Mesenchymal stem cell (in vitro differentiated cells and primary cell): ENCODE measurements at regions not wholly inside any gene's neighbourhood (a gene's known extent, or its start where the extent isn't known, plus 50 kb on each side); places are given as distances from the start of the nearest gene placed in this dataset.

Experiments
- DNase-seq: peaks from one replicate; pipeline ENCODE4 v3.0.0-alpha.2; 2013
- H2AFZ ChIP-seq: one replicate; pipeline ENCODE4 v1.6.1; 2013; ENCODE audit warnings: low read depth, mild to moderate bottlenecking, control low read depth, inconsistent platforms, low read length, moderate library complexity
- H2AK5ac ChIP-seq: 2 replicates; pipeline ENCODE4 v1.6.1; 2013; ENCODE audit warnings: low read length, moderate library complexity, mild to moderate bottlenecking, inconsistent platforms; ENCODE audit not compliant: severe bottlenecking
- H2BK120ac ChIP-seq: one replicate; pipeline ENCODE4 v1.6.1; 2013; ENCODE audit warnings: low read depth, mild to moderate bottlenecking, inconsistent platforms, low read length, moderate library complexity
- H2BK12ac ChIP-seq, 2 experiments: one replicate each; pipeline ENCODE4 v1.6.1; 2013; ENCODE audit warnings: inconsistent platforms in 2 of 2, low read length in 2 of 2, mild to moderate bottlenecking in 2 of 2, moderate library complexity in 2 of 2, control low read depth in 1 of 2
- H2BK15ac ChIP-seq: one replicate; pipeline ENCODE4 v1.6.1; 2013; ENCODE audit warnings: mild to moderate bottlenecking, low read depth, inconsistent platforms; ENCODE audit not compliant: poor library complexity, severe bottlenecking
- H2BK5ac ChIP-seq: 2 replicates; pipeline ENCODE4 v1.6.1; 2013; ENCODE audit warnings: low read depth, mild to moderate bottlenecking, low read length, control low read depth, inconsistent platforms; ENCODE audit not compliant: poor library complexity, severe bottlenecking
- H3K14ac ChIP-seq, 2 experiments: one replicate each; pipeline ENCODE4 v1.6.1; 2013; ENCODE audit warnings: inconsistent platforms in 2 of 2, low read length in 2 of 2, control low read depth in 1 of 2, mild to moderate bottlenecking in 1 of 2, moderate library complexity in 1 of 2
- H3K18ac ChIP-seq, 2 experiments: one replicate each; pipeline ENCODE4 v1.6.1; 2013; ENCODE audit warnings: inconsistent platforms in 2 of 2, low read length in 2 of 2, control low read depth in 1 of 2, low read depth in 1 of 2, mild to moderate bottlenecking in 1 of 2
- H3K23ac ChIP-seq, 2 experiments: one replicate each; pipeline ENCODE4 v1.6.1; 2013; ENCODE audit warnings: inconsistent platforms in 2 of 2, low read length in 2 of 2, mild to moderate bottlenecking in 2 of 2, moderate library complexity in 2 of 2, control low read depth in 1 of 2
- H3K27ac ChIP-seq: 2 replicates; pipeline ENCODE4 v1.5.1; 2013; ENCODE audit warnings: mild to moderate bottlenecking, moderate library complexity, low read length, control low read depth, inconsistent platforms; ENCODE audit not compliant: poor library complexity, severe bottlenecking
- H3K27me3 ChIP-seq, 2 experiments: 2 replicates each; pipeline versions ENCODE4 v1.6.1 to v1.7.0; 2013; ENCODE audit warnings: low read length in 2 of 2, mild to moderate bottlenecking in 2 of 2, moderate library complexity in 2 of 2, control low read depth in 1 of 2, inconsistent platforms in 1 of 2; ENCODE audit not compliant: control insufficient read depth in 1 of 2, insufficient read depth in 1 of 2
- H3K36me3 ChIP-seq, 2 experiments: 2 replicates each; pipeline versions ENCODE4 v1.6.1 to v1.7.0; 2013; ENCODE audit warnings: low read length in 2 of 2, control low read depth in 1 of 2, inconsistent platforms in 1 of 2, low read depth in 1 of 2, mild to moderate bottlenecking in 1 of 2; ENCODE audit not compliant: insufficient read depth in 2 of 2, control insufficient read depth in 1 of 2
- H3K4ac ChIP-seq, 2 experiments: one replicate each; pipeline ENCODE4 v1.6.1; 2013; ENCODE audit warnings: inconsistent platforms in 2 of 2, low read length in 2 of 2, mild to moderate bottlenecking in 2 of 2, moderate library complexity in 2 of 2, control low read depth in 1 of 2, low read depth in 1 of 2
- H3K4me1 ChIP-seq: 2 replicates; pipeline ENCODE4 v1.6.1; 2013; ENCODE audit warnings: low read depth, low read length, control low read depth; ENCODE audit not compliant: control insufficient read depth, insufficient read depth
- H3K4me2 ChIP-seq: 2 replicates; pipeline ENCODE4 v1.6.1; 2013; ENCODE audit warnings: low read length, mild to moderate bottlenecking, inconsistent platforms; ENCODE audit not compliant: poor library complexity, severe bottlenecking
- H3K4me3 ChIP-seq, 2 experiments: 2 replicates each; pipeline versions ENCODE4 v1.5.1 to v1.7.0; 2013; ENCODE audit warnings: low read length in 2 of 2, mild to moderate bottlenecking in 2 of 2, control low read depth in 1 of 2, low read depth in 1 of 2; ENCODE audit not compliant: insufficient read depth in 1 of 2
- H3K79me1 ChIP-seq: replicated peaks from 2 replicates; pipeline ENCODE4 v1.6.1; 2013; ENCODE audit warnings: mild to moderate bottlenecking, control low read depth, low read length, inconsistent platforms; ENCODE audit not compliant: poor library complexity, severe bottlenecking
- H3K9ac ChIP-seq: 2 replicates; pipeline ENCODE4 v1.7.0; 2013; ENCODE audit warnings: mild to moderate bottlenecking, low read length, moderate library complexity
- H3K9me3 ChIP-seq: 2 replicates; pipeline ENCODE4 v1.7.0; 2013; ENCODE audit warnings: mild to moderate bottlenecking, low read length; ENCODE audit not compliant: control insufficient read depth
- H4K8ac ChIP-seq: one replicate; pipeline ENCODE4 v1.6.1; 2013; ENCODE audit warnings: inconsistent platforms, mild to moderate bottlenecking, low read length, moderate library complexity
- H4K91ac ChIP-seq: one replicate; pipeline ENCODE4 v1.6.1; 2013; ENCODE audit warnings: mild to moderate bottlenecking, low read length, inconsistent platforms
- WGBS: methylation state at CpG from one replicate; pipeline ENCODE4 v1.1.7; 2013; ENCODE audit warnings: mixed read lengths; 5-methylcytosine and 5-hydroxymethylcytosine counted together

DNA sequence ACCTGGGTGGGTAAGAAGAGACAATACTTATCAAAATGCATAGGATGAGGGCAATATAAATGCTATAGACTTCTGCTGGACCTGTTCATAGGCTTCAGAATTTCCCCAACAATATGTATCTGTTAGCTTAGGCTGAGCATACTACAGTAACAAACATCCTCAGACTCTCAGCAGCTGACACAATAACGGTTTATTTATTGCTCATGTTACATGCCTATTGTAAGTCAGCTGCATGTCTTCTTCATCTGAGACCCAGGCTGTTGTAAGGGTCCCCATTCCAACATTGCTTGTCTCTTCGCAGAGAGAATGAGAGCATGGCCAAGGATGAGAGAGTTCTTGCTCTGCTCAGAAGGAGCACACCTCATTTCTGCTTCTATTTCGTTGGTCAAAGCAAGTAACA lies 150.7 kb downstream of the TMEM200C start:
- H2BK15ac ChIP-seq, result no peak overlapping the region
- H2AFZ ChIP-seq, result no peak overlapping the region
- DNase-seq, result no peak
- no peak overlapping the region for H3K18ac ChIP-seq
- no peak overlapping the region for H3K4me2 ChIP-seq
- H3K9ac ChIP-seq, result no peak overlapping the region
- no peaks in the 10 kb centered on the region for H3K79me1 ChIP-seq
- no peaks in the 10 kb centered on the region for H3K9me3 ChIP-seq
- H4K91ac ChIP-seq, result no peak overlapping the region
- H2AK5ac ChIP-seq, result no peak overlapping the region
- H2BK5ac ChIP-seq, result no peak overlapping the region
- H3K23ac ChIP-seq, result no peak overlapping the region
- H3K14ac ChIP-seq, result no peak overlapping the region
- H2BK120ac ChIP-seq, result no peak overlapping the region
- 62% methylated on average over 3 of the region's 3 CpGs for WGBS
- no peaks in the 10 kb centered on the region for H3K4me1 ChIP-seq
- no peak overlapping the region for H4K8ac ChIP-seq
- H2BK12ac ChIP-seq, result no peak overlapping the region
- H3K4me3 ChIP-seq, result no peak overlapping the region
- H3K27me3 ChIP-seq, result peaks cover 0 to 9% of the 10 kb centered on the region in 2 experiments
- H3K36me3 ChIP-seq, result no peaks in the 10 kb centered on the region
- H3K27ac ChIP-seq, result no peak overlapping the region
- no peak overlapping the region for H3K4ac ChIP-seq

DNA sequence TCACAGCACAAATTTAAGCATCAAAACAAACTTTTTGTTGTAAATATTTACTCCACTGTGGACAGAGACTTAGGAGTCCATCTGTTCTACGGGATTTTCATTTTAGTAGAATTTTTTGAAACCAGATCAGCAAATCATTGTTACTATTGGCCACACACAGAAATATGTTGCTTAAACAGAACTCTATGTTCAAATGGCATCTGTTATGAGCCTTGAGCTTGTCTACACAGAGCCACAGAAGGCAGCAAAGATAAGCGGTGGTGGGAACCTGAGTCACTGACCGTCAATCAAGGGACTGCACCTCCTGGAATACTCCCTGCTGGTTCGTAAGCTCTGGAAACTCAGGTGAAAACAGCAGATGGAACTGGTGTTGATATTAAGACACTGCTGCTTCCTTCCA lies 156.8 kb downstream of the TMEM200C start:
- no peaks in the 10 kb centered on the region for H3K4me1 ChIP-seq
- H3K14ac ChIP-seq, result no peak overlapping the region
- H2AK5ac ChIP-seq, result no peak overlapping the region

GRCh38 chr18:5732318-5732717 lies 163.0 kb downstream of the TMEM200C start:
- no peak for DNase-seq
- no peak overlapping the region for H4K8ac ChIP-seq
- H3K14ac ChIP-seq, result no peak overlapping the region
- H3K79me1 ChIP-seq, result no peaks in the 10 kb centered on the region
- H3K9me3 ChIP-seq, result no peaks in the 10 kb centered on the region
- no peaks in the 10 kb centered on the region for H3K4me1 ChIP-seq
- WGBS, result 87% methylated on average over 7 of the region's 7 CpGs
- no peak overlapping the region for H2BK15ac ChIP-seq
- H3K4ac ChIP-seq, result no peak overlapping the region
- H3K27ac ChIP-seq, result no peak overlapping the region
- no peak overlapping the region for H3K23ac ChIP-seq
- no peak overlapping the region for H3K4me3 ChIP-seq
- no peaks in the 10 kb centered on the region for H3K27me3 ChIP-seq
- H2AFZ ChIP-seq, result no peak overlapping the region
- no peak overlapping the region for H3K4me2 ChIP-seq
- H2BK5ac ChIP-seq, result no peak overlapping the region
- no peak overlapping the region for H3K18ac ChIP-seq
- no peak overlapping the region for H2AK5ac ChIP-seq
- H3K9ac ChIP-seq, result no peak overlapping the region
- H2BK120ac ChIP-seq, result no peak overlapping the region
- no peak overlapping the region for H4K91ac ChIP-seq
- H3K36me3 ChIP-seq, result no peaks in the 10 kb centered on the region
- no peak overlapping the region for H2BK12ac ChIP-seq

More for the DNA sequence above, 156.8 kb downstream of the TMEM200C start:
- Histone ChIP-seq H2BK12ac (no peak overlapping the region), H4K91ac (no peak overlapping the region), H2BK120ac (no peak overlapping the region), H3K4me3 (no peak overlapping the region), H2AFZ (no peak overlapping the region), H3K23ac (no peak overlapping the region), H3K4me2 (no peak overlapping the region), H3K79me1 (no peaks in the 10 kb centered on the region), H3K9ac (no peak overlapping the region), H3K4ac (no peak overlapping the region), H2BK5ac (no peak overlapping the region), H3K27ac (no peak overlapping the region), H4K8ac (no peak overlapping the region), H2BK15ac (no peak overlapping the region), H3K18ac (no peak overlapping the region), H3K27me3 (no peaks in the 10 kb centered on the region), H3K9me3 (no peaks in the 10 kb centered on the region), H3K36me3 (no peaks in the 10 kb centered on the region)
- 71% methylated on average over 3 of the region's 4 CpGs for WGBS
- DNase-seq, result no peak

DNA sequence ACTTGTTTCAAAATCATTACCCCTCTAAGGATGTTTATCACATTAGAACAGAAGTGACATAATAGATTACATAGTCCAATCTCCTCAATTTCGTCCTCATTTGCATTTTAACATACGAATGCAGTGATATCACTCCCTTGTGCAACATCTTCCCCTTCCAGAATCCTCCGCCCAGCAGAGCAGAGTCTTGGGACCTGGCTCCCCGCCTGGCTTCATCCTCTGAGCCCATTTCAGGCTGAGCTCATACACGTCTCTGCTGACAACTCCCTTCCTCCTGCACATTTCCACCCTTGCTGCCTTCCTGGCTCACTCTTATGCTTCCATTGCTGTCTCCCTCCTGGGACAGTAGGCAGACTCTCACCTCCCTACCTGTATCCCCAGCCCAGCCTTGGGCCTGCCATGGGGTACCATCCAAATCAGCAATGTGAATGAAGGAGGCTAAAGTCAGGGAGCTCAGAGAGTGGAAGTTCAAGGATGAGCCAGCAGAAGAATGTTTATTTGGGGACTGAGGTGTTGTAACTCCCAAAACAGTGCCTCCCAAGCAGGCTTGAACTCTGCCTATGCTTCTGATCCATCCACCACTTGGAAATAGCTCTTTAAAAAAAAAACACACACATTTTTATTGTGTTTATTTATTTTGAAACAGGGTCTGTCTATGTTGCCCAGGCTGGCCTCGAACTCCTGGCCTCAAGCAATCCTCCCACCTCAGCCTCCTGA lies 165.2 kb downstream of the TMEM200C start:
- Histone ChIP-seq H3K9me3 (no peaks in the 10 kb centered on the region), H3K14ac (no peak overlapping the region), H2BK5ac (no peak overlapping the region), H2AK5ac (no peak overlapping the region), H3K18ac (no peak overlapping the region), H3K23ac (no peak overlapping the region), H3K27ac (no peak overlapping the region), H3K4me2 (no peak overlapping the region), H3K36me3 (no peaks in the 10 kb centered on the region), H3K4ac (no peak overlapping the region), H3K79me1 (no peaks in the 10 kb centered on the region), H2BK15ac (no peak overlapping the region), H3K27me3 (no peaks in the 10 kb centered on the region), H4K8ac (no peak overlapping the region), H3K4me1 (no peaks in the 10 kb centered on the region), H4K91ac (no peak overlapping the region), H2BK12ac (no peak overlapping the region), H2BK120ac (no peak overlapping the region), H3K4me3 (no peak overlapping the region), H3K9ac (no peak overlapping the region), H2AFZ (no peak overlapping the region)
- DNase-seq, result no peak
- 64% methylated on average over 6 of the region's 6 CpGs for WGBS
